H9 (cell line): ENCODE measurements at regions not wholly inside any gene's neighbourhood (a gene's known extent, or its start where the extent isn't known, plus 50 kb on each side); places are given as distances from the start of the nearest gene placed in this dataset.

Experiments
- DNase-seq: peaks from one replicate; pipeline ENCODE4 v3.0.0-alpha.2; 2017
- H2AFZ ChIP-seq: one replicate; pipeline ENCODE4 v1.6.1; 2013; ENCODE audit warnings: mild to moderate bottlenecking, low read length, control low read depth, moderate library complexity
- H2AK5ac ChIP-seq: 2 replicates; pipeline ENCODE4 v1.6.1; 2013; ENCODE audit warnings: low read length, control low read depth, mixed read lengths; ENCODE audit not compliant: insufficient read length
- H2BK120ac ChIP-seq: one replicate; pipeline ENCODE4 v1.6.1; 2013; ENCODE audit warnings: low read depth, mild to moderate bottlenecking, low read length, control low read depth, inconsistent platforms; ENCODE audit not compliant: poor library complexity, severe bottlenecking
- H2BK12ac ChIP-seq: 2 replicates; pipeline ENCODE4 v1.6.1; 2013; ENCODE audit warnings: low read length, control low read depth, mixed read lengths, low read depth; ENCODE audit not compliant: insufficient read length
- H2BK15ac ChIP-seq: 2 replicates; pipeline ENCODE4 v1.6.1; 2013; ENCODE audit warnings: low read depth, low read length, control low read depth
- H2BK20ac ChIP-seq: one replicate; pipeline ENCODE4 v1.6.1; 2013; ENCODE audit warnings: low read depth, mild to moderate bottlenecking, low read length, control low read depth, inconsistent platforms; ENCODE audit not compliant: poor library complexity, severe bottlenecking
- H2BK5ac ChIP-seq: 2 replicates; pipeline ENCODE4 v1.6.1; 2013; ENCODE audit warnings: low read length, control low read depth, mixed read lengths; ENCODE audit not compliant: insufficient read length
- H3K14ac ChIP-seq: 2 replicates; pipeline ENCODE4 v1.6.1; 2013; ENCODE audit warnings: low read length, control low read depth; ENCODE audit not compliant: insufficient read depth
- H3K18ac ChIP-seq: 2 replicates; pipeline ENCODE4 v1.6.1; 2013; ENCODE audit warnings: low read depth, mild to moderate bottlenecking, mixed read lengths, low read length, control low read depth; ENCODE audit not compliant: insufficient read length
- H3K23ac ChIP-seq: 2 replicates; pipeline ENCODE4 v1.6.1; 2013; ENCODE audit warnings: low read length, control low read depth, mixed read lengths, low read depth; ENCODE audit not compliant: insufficient read length
- H3K23me2 ChIP-seq: 2 replicates; pipeline ENCODE4 v1.6.1; 2013; ENCODE audit warnings: low read depth, mild to moderate bottlenecking, mixed read lengths, low read length, control low read depth; ENCODE audit not compliant: insufficient read length, poor library complexity, severe bottlenecking
- H3K27ac ChIP-seq: 2 replicates; pipeline ENCODE4 v1.5.1; 2013; ENCODE audit warnings: low read length, control low read depth, mixed read lengths, low read depth; ENCODE audit not compliant: insufficient read length
- H3K27me3 ChIP-seq: 2 replicates; pipeline ENCODE4 v1.6.1; 2013; ENCODE audit warnings: low read length, control low read depth, inconsistent platforms; ENCODE audit not compliant: insufficient read depth
- H3K4ac ChIP-seq: 2 replicates; pipeline ENCODE4 v1.6.1; 2013; ENCODE audit warnings: low read depth, mild to moderate bottlenecking, control low read depth, inconsistent platforms, low read length, moderate library complexity
- H3K4me1 ChIP-seq: 2 replicates; pipeline ENCODE4 v1.6.1; 2013; ENCODE audit warnings: low read length, control low read depth, inconsistent platforms; ENCODE audit not compliant: insufficient read depth
- H3K4me2 ChIP-seq: 2 replicates; pipeline ENCODE4 v1.6.1; 2013; ENCODE audit warnings: low read length, control low read depth, mixed read lengths; ENCODE audit not compliant: insufficient read length, insufficient read depth
- H3K56ac ChIP-seq: 2 replicates; pipeline ENCODE4 v1.6.1; 2013; ENCODE audit warnings: low read depth, mild to moderate bottlenecking, mixed read lengths, low read length, control low read depth; ENCODE audit not compliant: insufficient read length
- H3K79me1 ChIP-seq: 2 replicates; pipeline ENCODE4 v1.6.1; 2013; ENCODE audit warnings: low read depth, mild to moderate bottlenecking, moderate library complexity, low read length, control low read depth, inconsistent platforms; ENCODE audit not compliant: insufficient read depth, poor library complexity, severe bottlenecking
- H3K79me2 ChIP-seq: 2 replicates; pipeline ENCODE4 v1.6.1; 2013; ENCODE audit warnings: low read length, control low read depth, inconsistent platforms; ENCODE audit not compliant: insufficient read depth
- H3K9ac ChIP-seq: 2 replicates; pipeline ENCODE4 v1.6.1; 2013; ENCODE audit warnings: low read length, control low read depth, mixed read lengths; ENCODE audit not compliant: insufficient read length; ENCODE audit errors: extremely low read depth
- H3K9me3 ChIP-seq: one replicate; pipeline ENCODE4 v1.6.1; 2013; ENCODE audit warnings: low read depth, low read length, inconsistent platforms; ENCODE audit not compliant: control insufficient read depth
- H3T11ph ChIP-seq: one replicate; pipeline ENCODE4 v1.6.1; 2013; ENCODE audit warnings: mild to moderate bottlenecking, low read length, control low read depth, inconsistent platforms
- H4K20me1 ChIP-seq: one replicate; pipeline ENCODE4 v1.6.1; 2013; ENCODE audit not compliant: control insufficient read depth, insufficient read length, insufficient read depth
- H4K5ac ChIP-seq: 2 replicates; pipeline ENCODE4 v1.6.1; 2013; ENCODE audit warnings: low read depth, mild to moderate bottlenecking, mixed read lengths, low read length, control low read depth; ENCODE audit not compliant: insufficient read length
- H4K8ac ChIP-seq: replicated peaks from 2 replicates; pipeline ENCODE4 v1.6.1; 2013; ENCODE audit warnings: low read length, control low read depth, mixed read lengths, low read depth; ENCODE audit not compliant: insufficient read length
- H4K91ac ChIP-seq: 2 replicates; pipeline ENCODE4 v1.6.1; 2013; ENCODE audit warnings: low read depth, mild to moderate bottlenecking, moderate library complexity, mixed read lengths, low read length, control low read depth; ENCODE audit not compliant: insufficient read length
- H3K27ac Mint-ChIP-seq, 3 experiments: 2 replicates in 2 of 3; 3 replicates in 1 of 3; pipeline ENCODE4 v1.8.0; 2020 to 2021; ENCODE audit warnings: mixed read lengths in 3 of 3, mild to moderate bottlenecking in 1 of 3, moderate library complexity in 1 of 3
- H3K27me3 Mint-ChIP-seq: 2 replicates; pipeline ENCODE4 v1.8.0; 2021; ENCODE audit warnings: low read depth, mild to moderate bottlenecking, moderate library complexity, mixed read lengths
- H3K36me3 Mint-ChIP-seq, 3 experiments: 2 replicates in 2 of 3; 3 replicates in 1 of 3; pipeline ENCODE4 v1.8.0; 2020 to 2021; ENCODE audit warnings: low read depth in 3 of 3, mixed read lengths in 3 of 3; ENCODE audit not compliant: insufficient read depth in 1 of 3
- H3K4me1 Mint-ChIP-seq, 2 experiments: 2 replicates each; pipeline ENCODE4 v1.8.0; 2020; ENCODE audit warnings: mixed read lengths in 2 of 2
- H3K4me3 Mint-ChIP-seq, 2 experiments: 2 replicates in 1 of 2; 3 replicates in 1 of 2; pipeline ENCODE4 v1.8.0; 2020 to 2021; ENCODE audit warnings: mild to moderate bottlenecking in 2 of 2, mixed read lengths in 2 of 2, moderate library complexity in 1 of 2
- H3K9me3 Mint-ChIP-seq, 2 experiments: 2 replicates in 1 of 2; 3 replicates in 1 of 2; pipeline ENCODE4 v1.8.0; 2020; ENCODE audit warnings: mild to moderate bottlenecking in 2 of 2, mixed read lengths in 2 of 2, moderate library complexity in 1 of 2
- WGBS: extraction: QIAGEN DNeasy Blood & Tissue Kit; methylation state at CpG from one replicate; pipeline ENCODE4 v1.1.7; 2013; ENCODE audit warnings: missing lambda C conversion rate, low lambda C conversion rate, mixed read lengths; ENCODE audit not compliant: insufficient read length; ENCODE audit errors: extremely low coverage; 5-methylcytosine and 5-hydroxymethylcytosine counted together
- TF ChIP-seq, protein P1 (sequence below): fragments of 200-600 bp; sonication (generic); conservative IDR thresholded peaks from 3 replicates; pipeline ENCODE4 v1.8.0; 2021; ENCODE audit warnings: antibody characterized with exemption, mild to moderate bottlenecking

DNA sequence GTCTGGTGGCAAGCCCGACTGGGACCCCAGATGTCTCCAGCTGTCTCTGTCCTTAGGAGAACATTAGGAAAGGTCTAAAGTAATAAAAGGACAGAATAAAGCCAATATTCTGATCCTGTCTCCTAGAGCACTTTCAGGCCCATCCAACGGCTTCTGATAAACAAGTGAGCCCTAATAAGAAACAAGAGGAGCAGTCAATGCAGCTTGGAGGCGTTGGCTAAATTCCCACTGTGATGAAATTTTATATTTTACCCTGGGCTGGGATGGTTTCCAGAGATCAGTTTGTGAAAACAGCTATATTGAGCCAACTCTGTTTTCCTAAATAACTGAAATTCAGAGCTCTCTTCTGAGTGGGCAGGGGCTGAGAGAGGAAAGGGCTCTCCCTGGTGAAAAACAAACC is 55.5 kb upstream of the SRRM4 start:
- Histone ChIP-seq H3K14ac (no peak overlapping the region), H3K4me2 (no peak overlapping the region), H3K27me3 (no peaks in the 10 kb centered on the region), H3K23me2 (no peaks in the 10 kb centered on the region), H4K5ac (no peak overlapping the region), H3K9me3 (no peaks in the 10 kb centered on the region), H2AK5ac (no peak overlapping the region), H2BK5ac (no peak overlapping the region), H4K20me1 (no peaks in the 10 kb centered on the region), H3K4me1 (no peaks in the 10 kb centered on the region), H4K8ac (no peak overlapping the region), H3K23ac (no peak overlapping the region), H3K4ac (no peak overlapping the region), H3K79me2 (no peaks in the 10 kb centered on the region), H2BK120ac (no peak overlapping the region), H3K79me1 (no peaks in the 10 kb centered on the region), H3T11ph (no peak overlapping the region), H2BK15ac (no peak overlapping the region), H3K27ac (no peak overlapping the region), H2BK12ac (no peak overlapping the region), H3K9ac (no peak overlapping the region), H3K18ac (no peak overlapping the region), H3K56ac (no peak overlapping the region), H4K91ac (no peak overlapping the region), H2AFZ (no peak overlapping the region), H2BK20ac (no peak overlapping the region)
- Mint-ChIP-seq H3K4me3 (no peak overlapping the region), H3K27me3 (peaks cover 47% of the 10 kb centered on the region), H3K36me3 (no peaks in the 10 kb centered on the region), H3K4me1 (no peaks in the 10 kb centered on the region), H3K27ac (no peak overlapping the region), H3K9me3 (no peaks in the 10 kb centered on the region; a peak in 1 of 5 replicates)
- no peak for DNase-seq
- TF ChIP-seq, protein P1, sequence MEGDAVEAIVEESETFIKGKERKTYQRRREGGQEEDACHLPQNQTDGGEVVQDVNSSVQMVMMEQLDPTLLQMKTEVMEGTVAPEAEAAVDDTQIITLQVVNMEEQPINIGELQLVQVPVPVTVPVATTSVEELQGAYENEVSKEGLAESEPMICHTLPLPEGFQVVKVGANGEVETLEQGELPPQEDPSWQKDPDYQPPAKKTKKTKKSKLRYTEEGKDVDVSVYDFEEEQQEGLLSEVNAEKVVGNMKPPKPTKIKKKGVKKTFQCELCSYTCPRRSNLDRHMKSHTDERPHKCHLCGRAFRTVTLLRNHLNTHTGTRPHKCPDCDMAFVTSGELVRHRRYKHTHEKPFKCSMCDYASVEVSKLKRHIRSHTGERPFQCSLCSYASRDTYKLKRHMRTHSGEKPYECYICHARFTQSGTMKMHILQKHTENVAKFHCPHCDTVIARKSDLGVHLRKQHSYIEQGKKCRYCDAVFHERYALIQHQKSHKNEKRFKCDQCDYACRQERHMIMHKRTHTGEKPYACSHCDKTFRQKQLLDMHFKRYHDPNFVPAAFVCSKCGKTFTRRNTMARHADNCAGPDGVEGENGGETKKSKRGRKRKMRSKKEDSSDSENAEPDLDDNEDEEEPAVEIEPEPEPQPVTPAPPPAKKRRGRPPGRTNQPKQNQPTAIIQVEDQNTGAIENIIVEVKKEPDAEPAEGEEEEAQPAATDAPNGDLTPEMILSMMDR, result no peak
- no CpG with 5 or more reads among the region's 3 CpGs for WGBS
